IMR-90 (cell line): ENCODE measurements at regions not wholly inside any gene's neighbourhood (a gene's known extent, or its start where the extent isn't known, plus 50 kb on each side); places are given as distances from the start of the nearest gene placed in this dataset.

Experiments
- ATAC-seq: fragments of 200-7000 bp; cut with Tn5 transposase; 2 replicates; pipeline ENCODE4 v1.9.1; 2020; ENCODE audit warnings: low read depth, mild to moderate bottlenecking, moderate library complexity
- BruUV-seq: library from RNA; stranded (reverse); fragments of 400-500 nt; replicated peaks from 2 replicates; lab custom pipeline; 2021; lab: Mats Ljungman, UMichigan
- CTCF ChIA-PET: fragments of 300-600 bp; formaldehyde crosslinking; extraction: SDS; loops from one replicate; lab custom pipeline; 2021; ENCODE audit warnings: antibody characterized with exemption; lab: Yijun Ruan, JAX
- POLR2A ChIA-PET: fragments of 300-600 bp; sonication (Branson Sonifier 250); formaldehyde crosslinking; loops from one replicate; lab custom pipeline; 2022; ENCODE audit warnings: antibody characterized with exemption; ENCODE audit not compliant: unreplicated experiment; lab: Charles Lee
- DNase-seq: peaks from one replicate; pipeline ENCODE4 v3.0.0; 2013
- H2AFZ ChIP-seq: replicated peaks from 2 replicates; pipeline ENCODE3; 2013; ENCODE audit warnings: low read length, mild to moderate bottlenecking; ENCODE audit not compliant: poor library complexity
- H2AK5ac ChIP-seq: 2 replicates; pipeline ENCODE4 v1.6.1; 2013; ENCODE audit warnings: low read depth, low read length, inconsistent platforms
- H2AK9ac ChIP-seq: replicated peaks from 2 replicates; pipeline ENCODE3; 2013; ENCODE audit warnings: mild to moderate bottlenecking, low read depth, low read length, moderate library complexity; ENCODE audit not compliant: poor library complexity
- H2BK120ac ChIP-seq: 2 replicates; pipeline ENCODE4 v1.6.1; 2013; ENCODE audit warnings: low read depth, low read length, inconsistent platforms
- H2BK15ac ChIP-seq: 3 replicates; pipeline ENCODE4 v1.6.1; 2013; ENCODE audit warnings: low read depth, low read length, inconsistent platforms
- H2BK20ac ChIP-seq: 2 replicates; pipeline ENCODE4 v1.6.1; 2013; ENCODE audit warnings: low read depth, mild to moderate bottlenecking, inconsistent platforms, low read length, moderate library complexity
- H2BK5ac ChIP-seq: 2 replicates; pipeline ENCODE4 v1.6.1; 2013; ENCODE audit warnings: mild to moderate bottlenecking, low read depth, low read length, inconsistent platforms; ENCODE audit not compliant: poor library complexity, severe bottlenecking
- H3K14ac ChIP-seq: replicated peaks from 2 replicates; pipeline ENCODE4 v1.6.1; 2013; ENCODE audit warnings: low read depth, low read length, inconsistent platforms
- H3K18ac ChIP-seq: 2 replicates; pipeline ENCODE4 v1.6.1; 2013; ENCODE audit warnings: low read depth, low read length, control low read depth
- H3K23ac ChIP-seq: 2 replicates; pipeline ENCODE4 v1.6.1; 2013; ENCODE audit warnings: low read depth, low read length, inconsistent platforms
- H3K27ac ChIP-seq: 2 replicates; pipeline ENCODE4 v1.5.1; 2013; ENCODE audit warnings: mild to moderate bottlenecking, control low read depth, low read length; ENCODE audit not compliant: insufficient read depth
- H3K27me3 ChIP-seq: 2 replicates; pipeline ENCODE4 v1.6.1; 2013; ENCODE audit warnings: low read length; ENCODE audit not compliant: control insufficient read depth, insufficient read depth
- H3K36me3 ChIP-seq: 2 replicates; pipeline ENCODE4 v1.6.1; 2013; ENCODE audit warnings: low read length, mixed read lengths; ENCODE audit not compliant: control insufficient read depth, insufficient read depth
- H3K4ac ChIP-seq: 2 replicates; pipeline ENCODE4 v1.6.1; 2013; ENCODE audit warnings: low read depth, low read length, inconsistent platforms
- H3K4me1 ChIP-seq: 2 replicates; pipeline ENCODE4 v1.6.1; 2013; ENCODE audit warnings: low read length, mixed read lengths; ENCODE audit not compliant: control insufficient read depth, insufficient read depth
- H3K4me2 ChIP-seq: 2 replicates; pipeline ENCODE4 v1.6.1; 2013; ENCODE audit warnings: low read depth, mild to moderate bottlenecking, control low read depth, low read length, moderate library complexity
- H3K4me3 ChIP-seq: 2 replicates; pipeline ENCODE4 v1.5.1; 2013; ENCODE audit warnings: low read depth, mild to moderate bottlenecking, control low read depth, low read length, moderate library complexity; ENCODE audit not compliant: insufficient read depth
- H3K56ac ChIP-seq: 2 replicates; pipeline ENCODE4 v1.6.1; 2013; ENCODE audit warnings: low read length, inconsistent platforms; ENCODE audit not compliant: insufficient read depth; ENCODE audit errors: extremely low read depth
- H3K79me1 ChIP-seq, 2 experiments: 2 replicates each; pipeline ENCODE4 v1.6.1; 2013; ENCODE audit warnings: low read length in 2 of 2, inconsistent platforms in 1 of 2, low read depth in 1 of 2
- H3K9ac ChIP-seq: 2 replicates; pipeline ENCODE4 v1.6.1; 2013; ENCODE audit warnings: low read depth, low read length, control low read depth
- H3K9me1 ChIP-seq: 2 replicates; pipeline ENCODE4 v1.6.1; 2013; ENCODE audit warnings: low read length, inconsistent platforms; ENCODE audit not compliant: insufficient read depth
- H3K9me3 ChIP-seq: 2 replicates; pipeline ENCODE4 v1.6.1; 2013; ENCODE audit warnings: low read length; ENCODE audit not compliant: control insufficient read depth, insufficient read depth
- H4K20me1 ChIP-seq: 2 replicates; pipeline ENCODE4 v1.6.1; 2013; ENCODE audit warnings: low read length, inconsistent platforms; ENCODE audit not compliant: insufficient read depth
- H4K5ac ChIP-seq: 2 replicates; pipeline ENCODE4 v1.6.1; 2013; ENCODE audit warnings: mild to moderate bottlenecking, low read depth, low read length, control low read depth
- H4K8ac ChIP-seq, 2 experiments: 2 replicates each; pipeline ENCODE4 v1.6.1; 2013; ENCODE audit warnings: low read depth in 2 of 2, low read length in 2 of 2, control low read depth in 1 of 2, inconsistent platforms in 1 of 2
- H4K91ac ChIP-seq: 2 replicates; pipeline ENCODE4 v1.6.1; 2013; ENCODE audit warnings: low read depth, low read length, inconsistent platforms; ENCODE audit not compliant: insufficient read depth
- CEBPB ChIP-seq: IDR thresholded peaks from 2 replicates; pipeline ENCODE4 v1.6.1; 2012; ENCODE audit warnings: low read depth, low read length, improper control_type of control experiment
- CHD1 ChIP-seq: IDR thresholded peaks from 2 replicates; pipeline ENCODE4 v1.6.1; 2012; ENCODE audit warnings: low read depth, low read length, improper control_type of control experiment
- FOS ChIP-seq: fragments of 150-350 bp; IDR thresholded peaks from 2 replicates; pipeline ENCODE4 v1.6.1; 2016; ENCODE audit warnings: low read depth, low read length
- MAFK ChIP-seq: IDR thresholded peaks from 2 replicates; pipeline ENCODE4 v1.6.1; 2012; ENCODE audit warnings: low read depth, low read length, improper control_type of control experiment
- MAZ ChIP-seq: IDR thresholded peaks from 2 replicates; pipeline ENCODE4 v1.6.1; 2012; ENCODE audit warnings: low read depth, mild to moderate bottlenecking, low read length, improper control_type of control experiment, moderate library complexity, borderline replicate concordance
- NFE2L2 ChIP-seq: fragments of 150-350 bp; IDR thresholded peaks from 2 replicates; pipeline ENCODE4 v1.6.1; 2016; ENCODE audit warnings: low read depth, mild to moderate bottlenecking, low read length
- RAD21 ChIP-seq: IDR thresholded peaks from 2 replicates; pipeline ENCODE4 v1.6.1; 2012; ENCODE audit warnings: low read length, improper control_type of control experiment
- WGBS, 2 experiments: methylation state at CpG; one replicate each; pipeline versions ENCODE4 v1.1.5 to v1.1.7; 2013; ENCODE audit warnings: missing lambda C conversion rate in 2 of 2; ENCODE audit not compliant: insufficient read length in 1 of 2; ENCODE audit errors: extremely low coverage in 2 of 2; 5-methylcytosine and 5-hydroxymethylcytosine counted together
- dilution Hi-C: fragments of 300-500 bp; cut with HindIII; formaldehyde crosslinking; loops from one replicate; pipeline ENCODE4 v1.14.3; 2018; ENCODE audit warnings: low sequenced_read_pairs; ENCODE audit not compliant: unreplicated experiment
- in situ Hi-C: fragments of 300-500 bp; cut with MboI; formaldehyde crosslinking; loops from 3 replicates; pipeline ENCODE4 v1.14.3; 2019; ENCODE audit warnings: low sequenced_read_pairs, inconsistent platforms, mixed read lengths
- intact Hi-C: fragments of 100-400 bp; cut with micrococcal nuclease; formaldehyde crosslinking; loops from 2 replicates; pipeline ENCODE4 v1.10.0; 2022
- TF ChIP-seq, protein P1 (sequence below): conservative IDR thresholded peaks from 2 replicates; pipeline ENCODE4 v1.5.1; 2012; ENCODE audit warnings: mild to moderate bottlenecking, low read depth, low read length, improper control_type of control experiment

DNA sequence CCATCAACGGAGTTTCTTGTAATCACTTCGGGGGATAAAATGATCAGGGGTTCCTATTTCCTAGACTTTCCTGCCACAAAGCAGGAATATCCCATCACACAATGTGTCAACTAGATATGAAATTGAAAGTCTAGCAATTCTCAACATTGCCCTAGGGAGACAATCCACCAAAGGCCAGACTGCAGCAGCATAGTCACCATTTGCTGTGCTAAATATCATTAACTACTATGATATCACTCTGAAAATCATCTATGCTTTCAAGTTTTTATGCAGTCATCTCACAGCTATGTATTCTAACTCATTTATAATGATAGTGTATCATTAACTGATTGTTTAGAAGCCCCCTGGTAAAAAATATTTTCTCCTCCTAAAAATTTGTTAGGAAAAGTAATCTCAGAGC lies 342.6 kb upstream of the CDH6 start:
- H3K23ac ChIP-seq: no peak overlapping the region
- ATAC-seq (no peak), DNase-seq (no peak)
- H3K27ac ChIP-seq: no peak overlapping the region
- peak overlapping the region; percentile 12; the same call in 1 of the 2 replicates for H3K4ac ChIP-seq
- no peaks in the 10 kb centered on the region for H4K20me1 ChIP-seq
- no peak overlapping the region for H4K8ac ChIP-seq
- H3K4me1 ChIP-seq: no peaks in the 10 kb centered on the region; the same call in 1 of the 2 replicates
- H3K79me1 ChIP-seq: no peaks in the 10 kb centered on the region
- H3K56ac ChIP-seq: no peak overlapping the region
- no peak overlapping the region for H4K5ac ChIP-seq
- no peaks in the 10 kb centered on the region for H3K9me3 ChIP-seq
- H2AFZ ChIP-seq: no peak overlapping the region
- H4K91ac ChIP-seq: no peak overlapping the region
- TF ChIP-seq FOS (no peak), RAD21 (no peak), CEBPB (no peak), MAZ (no peak), MAFK (no peak), NFE2L2 (no peak), CHD1 (no peak)
- TF ChIP-seq, protein P1, sequence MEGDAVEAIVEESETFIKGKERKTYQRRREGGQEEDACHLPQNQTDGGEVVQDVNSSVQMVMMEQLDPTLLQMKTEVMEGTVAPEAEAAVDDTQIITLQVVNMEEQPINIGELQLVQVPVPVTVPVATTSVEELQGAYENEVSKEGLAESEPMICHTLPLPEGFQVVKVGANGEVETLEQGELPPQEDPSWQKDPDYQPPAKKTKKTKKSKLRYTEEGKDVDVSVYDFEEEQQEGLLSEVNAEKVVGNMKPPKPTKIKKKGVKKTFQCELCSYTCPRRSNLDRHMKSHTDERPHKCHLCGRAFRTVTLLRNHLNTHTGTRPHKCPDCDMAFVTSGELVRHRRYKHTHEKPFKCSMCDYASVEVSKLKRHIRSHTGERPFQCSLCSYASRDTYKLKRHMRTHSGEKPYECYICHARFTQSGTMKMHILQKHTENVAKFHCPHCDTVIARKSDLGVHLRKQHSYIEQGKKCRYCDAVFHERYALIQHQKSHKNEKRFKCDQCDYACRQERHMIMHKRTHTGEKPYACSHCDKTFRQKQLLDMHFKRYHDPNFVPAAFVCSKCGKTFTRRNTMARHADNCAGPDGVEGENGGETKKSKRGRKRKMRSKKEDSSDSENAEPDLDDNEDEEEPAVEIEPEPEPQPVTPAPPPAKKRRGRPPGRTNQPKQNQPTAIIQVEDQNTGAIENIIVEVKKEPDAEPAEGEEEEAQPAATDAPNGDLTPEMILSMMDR: no peak
- H3K14ac ChIP-seq: no peak overlapping the region
- in situ Hi-C loops (no loop called here), dilution Hi-C loops (no loop called here), intact Hi-C loops (no loop called here)
- ChIA-PET CTCF (no interaction called here), POLR2A (no interaction called here)
- no peak overlapping the region for H2BK120ac ChIP-seq
- H3K27me3 ChIP-seq: no peaks in the 10 kb centered on the region
- H2BK5ac ChIP-seq: no peak overlapping the region
- H2AK5ac ChIP-seq: no peak overlapping the region
- no peak overlapping the region for H3K4me2 ChIP-seq
- peak overlapping the region; percentile 50; the same call in 1 of the 2 replicates for H2BK20ac ChIP-seq
- H3K36me3 ChIP-seq: no peaks in the 10 kb centered on the region
- no peak overlapping the region for H3K4me3 ChIP-seq
- peak overlapping the region; percentile 70; the same call in 1 of the 3 replicates for H2BK15ac ChIP-seq
- no peak overlapping the region for H2AK9ac ChIP-seq
- H3K18ac ChIP-seq: no peak overlapping the region
- H3K9ac ChIP-seq: no peak overlapping the region
- BruUV-seq: no TSS peak
- WGBS, 2 experiments: no CpG with 5 or more reads among the region's 2 CpGs
- H3K9me1 ChIP-seq: no peaks in the 10 kb centered on the region
